22Rv1 (cell line): ENCODE measurements at regions not wholly inside any gene's neighbourhood (a gene's known extent, or its start where the extent isn't known, plus 50 kb on each side); places are given as distances from the start of the nearest gene placed in this dataset.
"Not testable (repeated sequence)": the region's sequence is repeated elsewhere in the genome, so short reads cannot be mapped to it uniquely, and the experiment has no call there.

ENCODE experiments used
- CTCF ChIP-seq: fragments of 450-650 bp; IDR thresholded peaks from 2 replicates; pipeline ENCODE4 v1.5.1; 2017; ENCODE audit warnings: mild to moderate bottlenecking
- ZFX ChIP-seq: fragments of 450-650 bp; IDR thresholded peaks from 2 replicates; pipeline ENCODE4 v1.6.1; 2017; ENCODE audit warnings: antibody characterized with exemption, borderline replicate concordance

DNA sequence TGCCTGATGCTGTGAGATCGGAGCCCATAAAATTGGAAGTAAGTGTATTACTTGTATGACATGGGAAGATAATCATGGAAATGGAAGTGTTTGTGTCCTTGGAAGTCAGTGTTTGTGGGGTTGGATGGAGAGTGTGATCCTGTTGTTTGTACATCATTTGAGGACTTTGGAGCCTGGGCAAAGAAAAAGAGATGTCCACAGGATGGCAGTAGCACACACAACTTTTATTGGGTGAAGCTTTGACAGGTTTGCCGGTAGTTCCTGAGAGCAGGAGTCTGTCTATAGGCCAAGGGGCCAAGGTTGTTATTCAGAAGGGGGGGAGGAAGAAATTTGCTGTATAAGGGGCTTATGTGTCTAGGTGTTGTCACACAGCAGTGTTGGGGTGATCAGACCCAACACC, 533.3 kb downstream of the RPIA start:
- not testable (repeated sequence) for TF ChIP-seq CTCF, ZFX
